Astrocyte (in vitro differentiated cells and primary cell): ENCODE measurements at regions not wholly inside any gene's neighbourhood (a gene's known extent, or its start where the extent isn't known, plus 50 kb on each side); places are given as distances from the start of the nearest gene placed in this dataset.

Experiments used
- EZH2 ChIP-seq: IDR thresholded peaks from 2 replicates; pipeline ENCODE4 v1.6.1; 2012; ENCODE audit warnings: mild to moderate bottlenecking, low read length, inconsistent platforms; ENCODE audit not compliant: insufficient read depth
- TF ChIP-seq, protein P1 (sequence below): IDR thresholded peaks from 2 replicates; pipeline ENCODE4 v1.5.1; 2011; ENCODE audit warnings: low read depth, mild to moderate bottlenecking, inconsistent platforms, low read length, moderate library complexity; ENCODE audit not compliant: insufficient read depth

DNA sequence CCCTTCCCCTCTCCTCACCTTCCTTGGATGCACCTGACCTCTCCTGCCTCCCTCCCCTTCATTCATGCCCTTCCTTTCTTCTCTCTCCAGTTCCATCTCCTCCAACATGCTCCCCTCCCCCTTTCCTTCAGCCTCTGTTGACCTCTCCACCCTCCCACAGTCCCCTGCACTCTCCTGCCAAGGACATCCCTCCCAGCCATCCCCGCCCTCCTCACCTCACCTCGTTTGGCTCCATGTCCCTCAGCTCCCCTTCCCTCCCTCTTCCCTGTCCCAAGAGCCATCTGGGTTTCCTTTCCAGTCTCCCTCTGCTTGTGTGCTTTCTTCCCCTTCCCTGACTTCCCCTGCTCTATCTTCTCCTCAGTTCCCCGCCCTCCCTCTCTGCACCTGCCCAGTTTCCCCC lies 819.7 kb downstream of the KCNJ18 start:
- TF ChIP-seq, protein P1, sequence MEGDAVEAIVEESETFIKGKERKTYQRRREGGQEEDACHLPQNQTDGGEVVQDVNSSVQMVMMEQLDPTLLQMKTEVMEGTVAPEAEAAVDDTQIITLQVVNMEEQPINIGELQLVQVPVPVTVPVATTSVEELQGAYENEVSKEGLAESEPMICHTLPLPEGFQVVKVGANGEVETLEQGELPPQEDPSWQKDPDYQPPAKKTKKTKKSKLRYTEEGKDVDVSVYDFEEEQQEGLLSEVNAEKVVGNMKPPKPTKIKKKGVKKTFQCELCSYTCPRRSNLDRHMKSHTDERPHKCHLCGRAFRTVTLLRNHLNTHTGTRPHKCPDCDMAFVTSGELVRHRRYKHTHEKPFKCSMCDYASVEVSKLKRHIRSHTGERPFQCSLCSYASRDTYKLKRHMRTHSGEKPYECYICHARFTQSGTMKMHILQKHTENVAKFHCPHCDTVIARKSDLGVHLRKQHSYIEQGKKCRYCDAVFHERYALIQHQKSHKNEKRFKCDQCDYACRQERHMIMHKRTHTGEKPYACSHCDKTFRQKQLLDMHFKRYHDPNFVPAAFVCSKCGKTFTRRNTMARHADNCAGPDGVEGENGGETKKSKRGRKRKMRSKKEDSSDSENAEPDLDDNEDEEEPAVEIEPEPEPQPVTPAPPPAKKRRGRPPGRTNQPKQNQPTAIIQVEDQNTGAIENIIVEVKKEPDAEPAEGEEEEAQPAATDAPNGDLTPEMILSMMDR, result no peak
- no peak for TF ChIP-seq EZH2
